ENCODE measurements at regions not wholly inside any gene's neighbourhood (a gene's known extent, or its start where the extent isn't known, plus 50 kb on each side); places are given as distances from the start of the nearest gene placed in this dataset.
"Not testable (repeated sequence)": the region's sequence is repeated elsewhere in the genome, so short reads cannot be mapped to it uniquely, and the experiment has no call there.

DNA sequence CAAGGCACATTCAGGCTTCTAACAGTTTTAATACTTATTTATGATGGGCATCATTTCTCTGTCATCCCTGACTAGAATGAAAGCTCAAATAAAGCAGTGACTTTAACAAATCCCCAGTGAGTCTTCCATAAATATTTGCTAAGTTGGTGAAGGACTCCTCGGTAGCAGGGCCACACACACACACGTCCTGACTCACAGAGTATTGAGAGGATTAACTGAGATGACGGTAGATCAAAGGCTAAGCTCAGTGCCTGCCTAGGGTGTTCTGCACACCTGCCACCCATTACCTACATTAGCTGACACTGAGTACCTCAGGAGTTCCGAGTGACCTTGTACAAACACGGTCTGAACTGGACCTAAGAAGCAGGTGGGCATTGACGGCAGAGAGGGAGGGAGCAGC, 197.3 kb upstream of the SFSWAP start:
- intact Hi-C loops (cut with micrococcal nuclease), result no loop called here
- BruUV-seq (replicated peaks), result no TSS peak
- CTCF ChIA-PET, result no interaction called here

GRCh38 chr12:131520553-131520952, 190.3 kb upstream of the SFSWAP start:
- H3K36me3 ChIP-seq (ENCODE audit: control insufficient read depth, insufficient read depth, low read length); H4K8ac ChIP-seq (ENCODE audit: low read depth in 2 of 2, low read length in 2 of 2); dilution Hi-C loops (cut with HindIII; ENCODE audit: low sequenced_read_pairs, unreplicated experiment); DNase-seq; ATAC-seq (ENCODE audit: low read depth); H3K56ac ChIP-seq (ENCODE audit: extremely low read depth, insufficient read depth, low read length); H3K9me1 ChIP-seq (ENCODE audit: insufficient read depth, low read length); POLR2A ChIA-PET (ENCODE audit: unreplicated experiment); H2BK5ac ChIP-seq (ENCODE audit: low read depth, low read length, poor library complexity, severe bottlenecking); H3K18ac ChIP-seq (ENCODE audit: low read depth, low read length); H3K27me3 ChIP-seq (ENCODE audit: control insufficient read depth, insufficient read depth, low read length); H3K4me2 ChIP-seq (ENCODE audit: low read depth, low read length); H3K4ac ChIP-seq (ENCODE audit: low read depth, low read length); BruUV-seq (replicated peaks); H4K91ac ChIP-seq (ENCODE audit: insufficient read depth, low read depth, low read length); H3K79me1 ChIP-seq (ENCODE audit: low read depth in 1 of 2, low read length in 2 of 2); H3K23ac ChIP-seq (ENCODE audit: low read depth, low read length); H2BK120ac ChIP-seq (ENCODE audit: low read depth, low read length); intact Hi-C loops (cut with micrococcal nuclease); H2BK15ac ChIP-seq (ENCODE audit: low read depth, low read length); H2AFZ ChIP-seq (replicated peaks; ENCODE audit: low read length, poor library complexity); H3K27ac ChIP-seq (ENCODE audit: insufficient read depth, low read length); CTCF ChIA-PET; H2AK5ac ChIP-seq (ENCODE audit: low read depth, low read length); in situ Hi-C loops (cut with MboI; ENCODE audit: low sequenced_read_pairs); H4K5ac ChIP-seq (ENCODE audit: low read depth, low read length); H2BK20ac ChIP-seq (ENCODE audit: low read depth, low read length); H2AK9ac ChIP-seq (replicated peaks; ENCODE audit: low read depth, low read length, poor library complexity); H3K9ac ChIP-seq (ENCODE audit: low read depth, low read length); H3K4me3 ChIP-seq (ENCODE audit: insufficient read depth, low read depth, low read length); H3K14ac ChIP-seq (replicated peaks; ENCODE audit: low read depth, low read length); H3K4me1 ChIP-seq (ENCODE audit: control insufficient read depth, insufficient read depth, low read length); H4K20me1 ChIP-seq (ENCODE audit: insufficient read depth, low read length): not testable (repeated sequence)
- 23% methylated on average over 3 of the region's 8 CpGs; no CpG with 5 or more reads in 1 of the 2 experiments for WGBS, 2 experiments (ENCODE audit: extremely low coverage in 2 of 2, insufficient read length in 1 of 2)
- H3K9me3 ChIP-seq (ENCODE audit: control insufficient read depth, insufficient read depth, low read length), result peaks cover 11% of the 10 kb centered on the region; the same call in 1 of the 2 replicates

More for the DNA sequence above, 197.3 kb upstream of the SFSWAP start:
- no peak overlapping the region for H3K9ac ChIP-seq (ENCODE audit: low read depth, low read length)
- no peak overlapping the region for H3K4me3 ChIP-seq (ENCODE audit: insufficient read depth, low read depth, low read length)
- H3K4me1 ChIP-seq (ENCODE audit: control insufficient read depth, insufficient read depth, low read length), result no peaks in the 10 kb centered on the region
- no peak overlapping the region for H2AK9ac ChIP-seq (replicated peaks; ENCODE audit: low read depth, low read length, poor library complexity)
- H2BK120ac ChIP-seq (ENCODE audit: low read depth, low read length), result no peak overlapping the region
- H3K36me3 ChIP-seq (ENCODE audit: control insufficient read depth, insufficient read depth, low read length), result no peaks in the 10 kb centered on the region
- H4K8ac ChIP-seq (ENCODE audit: low read depth in 2 of 2, low read length in 2 of 2), result no peak overlapping the region
- H2BK20ac ChIP-seq (ENCODE audit: low read depth, low read length), result no peak overlapping the region
- H2BK5ac ChIP-seq (ENCODE audit: low read depth, low read length, poor library complexity, severe bottlenecking), result no peak overlapping the region
- no peak overlapping the region for H2AFZ ChIP-seq (replicated peaks; ENCODE audit: low read length, poor library complexity)
- no peak overlapping the region for H2AK5ac ChIP-seq (ENCODE audit: low read depth, low read length)
- H4K5ac ChIP-seq (ENCODE audit: low read depth, low read length), result no peak overlapping the region
- in situ Hi-C loops (cut with MboI; ENCODE audit: low sequenced_read_pairs), result no loop called here
- H3K27me3 ChIP-seq (ENCODE audit: control insufficient read depth, insufficient read depth, low read length), result no peaks in the 10 kb centered on the region
- H3K9me1 ChIP-seq (ENCODE audit: insufficient read depth, low read length), result no peaks in the 10 kb centered on the region
- H3K18ac ChIP-seq (ENCODE audit: low read depth, low read length), result no peak overlapping the region
- POLR2A ChIA-PET (ENCODE audit: unreplicated experiment), result no interaction called here
- H2BK15ac ChIP-seq (ENCODE audit: low read depth, low read length), result no peak overlapping the region
- peaks cover 41% of the 10 kb centered on the region; the same call in 1 of the 2 replicates for H3K9me3 ChIP-seq (ENCODE audit: control insufficient read depth, insufficient read depth, low read length)
- no peak overlapping the region for H4K91ac ChIP-seq (ENCODE audit: insufficient read depth, low read depth, low read length)
- H3K27ac ChIP-seq (ENCODE audit: insufficient read depth, low read length), result no peak overlapping the region
- H3K4ac ChIP-seq (ENCODE audit: low read depth, low read length), result no peak overlapping the region
- H3K79me1 ChIP-seq (ENCODE audit: low read depth in 1 of 2, low read length in 2 of 2), result no peaks in the 10 kb centered on the region
- WGBS, 2 experiments (ENCODE audit: extremely low coverage in 2 of 2, insufficient read length in 1 of 2), result 20% methylated on average over 1 of the region's 6 CpGs; no CpG with 5 or more reads in 1 of the 2 experiments
- no peak overlapping the region for H3K56ac ChIP-seq (ENCODE audit: extremely low read depth, insufficient read depth, low read length)
- H3K23ac ChIP-seq (ENCODE audit: low read depth, low read length), result no peak overlapping the region
- H3K14ac ChIP-seq (replicated peaks; ENCODE audit: low read depth, low read length), result no peak overlapping the region
- no peaks in the 10 kb centered on the region for H4K20me1 ChIP-seq (ENCODE audit: insufficient read depth, low read length)
- dilution Hi-C loops (cut with HindIII; ENCODE audit: low sequenced_read_pairs, unreplicated experiment), result no loop called here
- ATAC-seq (ENCODE audit: low read depth) (no peak), DNase-seq (no peak)
- no peak overlapping the region for H3K4me2 ChIP-seq (ENCODE audit: low read depth, low read length)
- TF ChIP-seq ELK1 (IDR thresholded peaks at IDR 0.05; ENCODE audit: borderline replicate concordance, low read depth, low read length) (no peak), RAD21 (IDR thresholded peaks at IDR 0.05; ENCODE audit: low read length) (no peak), POLR2A (IDR thresholded peaks at IDR 0.05; ENCODE audit: low read depth, low read length) (no peak), SMC3 (IDR thresholded peaks at IDR 0.05; ENCODE audit: low read depth, low read length) (no peak), NFE2L2 (IDR thresholded peaks at IDR 0.05; ENCODE audit: low read depth, low read length) (no peak), MAFK (IDR thresholded peaks at IDR 0.05; ENCODE audit: low read depth, low read length) (no peak), FOS (IDR thresholded peaks at IDR 0.05; ENCODE audit: low read depth, low read length) (no peak), CEBPB (IDR thresholded peaks at IDR 0.05; ENCODE audit: low read depth, low read length) (no peak)

Measured in IMR-90 (cell line).